Liver (tissue), 8 donors: ENCODE measurements at regions not wholly inside any gene's neighbourhood (a gene's known extent, or its start where the extent isn't known, plus 50 kb on each side); places are given as distances from the start of the nearest gene placed in this dataset.

Source experiments
- DNase-seq: peaks from one replicate; pipeline ENCODE4 v3.0.0-alpha.2; 2017; ENCODE audit warnings: low spot score
- H3K27ac ChIP-seq, 2 donors: one replicate each; pipeline ENCODE4 v1.7.0; 2013; ENCODE audit warnings: inconsistent platforms in 2 of 2, low read length in 2 of 2, control low read depth in 1 of 2, low read depth in 1 of 2, mild to moderate bottlenecking in 1 of 2
- H3K27me3 ChIP-seq, 4 donors: one replicate each; pipeline versions ENCODE4 v1.6.1 to v1.7.0; 2013; ENCODE audit warnings: low read length in 3 of 4, inconsistent platforms in 1 of 4, mild to moderate bottlenecking in 1 of 4, moderate library complexity in 1 of 4; ENCODE audit not compliant: control insufficient read depth in 4 of 4, insufficient read depth in 4 of 4
- H3K36me3 ChIP-seq, 4 donors: one replicate each; pipeline versions ENCODE4 v1.6.1 to v1.7.0; 2013; ENCODE audit warnings: low read length in 3 of 4, mild to moderate bottlenecking in 3 of 4, low read depth in 1 of 4, moderate library complexity in 1 of 4; ENCODE audit not compliant: control insufficient read depth in 4 of 4, insufficient read depth in 3 of 4
- H3K4me1 ChIP-seq, 4 donors: one replicate each; pipeline versions ENCODE4 v1.6.1 to v1.7.0; 2013; ENCODE audit warnings: low read length in 3 of 4, mild to moderate bottlenecking in 3 of 4, moderate library complexity in 1 of 4; ENCODE audit not compliant: control insufficient read depth in 4 of 4, insufficient read depth in 4 of 4
- H3K4me3 ChIP-seq, 3 donors: one replicate each; pipeline versions ENCODE4 v1.6.1 to v1.7.0; 2013; ENCODE audit warnings: low read length in 3 of 3, control low read depth in 1 of 3, low read depth in 1 of 3, mild to moderate bottlenecking in 1 of 3
- H3K9ac ChIP-seq, 2 donors: one replicate each; pipeline ENCODE4 v1.7.0; 2013; ENCODE audit warnings: low read length in 2 of 2, mild to moderate bottlenecking in 2 of 2, moderate library complexity in 2 of 2, control low read depth in 1 of 2, low read depth in 1 of 2
- H3K9me3 ChIP-seq, 4 donors: one replicate each; pipeline versions ENCODE4 v1.6.1 to v1.7.0; 2013; ENCODE audit warnings: low read length in 3 of 4; ENCODE audit not compliant: control insufficient read depth in 4 of 4
- ATF3 ChIP-seq: IDR thresholded peaks from 2 replicates; pipeline ENCODE4 v1.6.1; 2016; ENCODE audit warnings: antibody characterized with exemption
- CTCF ChIP-seq: fragments of 150-350 bp; IDR thresholded peaks from 2 replicates; pipeline ENCODE4 v1.5.1; 2017; ENCODE audit warnings: improper control_type of control experiment, low read depth, low read length; ENCODE audit not compliant: missing input control
- EGR1 ChIP-seq, 2 donors: IDR thresholded peaks; 2 replicates each; pipeline ENCODE4 v1.6.1; 2016 to 2018; ENCODE audit warnings: antibody characterized with exemption in 2 of 2, low read depth in 2 of 2
- FOXA1 ChIP-seq: IDR thresholded peaks from 2 replicates; pipeline ENCODE4 v1.6.1; 2016; ENCODE audit warnings: antibody characterized with exemption
- FOXA2 ChIP-seq: IDR thresholded peaks from 2 replicates; pipeline ENCODE4 v1.6.1; 2016; ENCODE audit warnings: antibody characterized with exemption
- GABPA ChIP-seq, 2 donors: IDR thresholded peaks in 1 of 2; conservative IDR thresholded peaks in 1 of 2; 2 replicates each; pipeline ENCODE4 v1.6.1; 2016; ENCODE audit warnings: antibody characterized with exemption in 2 of 2, mild to moderate bottlenecking in 1 of 2, moderate library complexity in 1 of 2
- HNF4A ChIP-seq, 2 donors: conservative IDR thresholded peaks; 2 replicates each; pipeline ENCODE4 v1.6.1; 2016; ENCODE audit warnings: antibody characterized with exemption in 2 of 2, mild to moderate bottlenecking in 2 of 2
- HNF4G ChIP-seq: IDR thresholded peaks from 2 replicates; pipeline ENCODE4 v1.6.1; 2016; ENCODE audit warnings: antibody characterized with exemption
- JUND ChIP-seq, 2 donors: IDR thresholded peaks; 2 replicates each; pipeline ENCODE4 v1.6.1; 2016; ENCODE audit warnings: antibody characterized with exemption in 2 of 2
- MAX ChIP-seq: IDR thresholded peaks from 2 replicates; pipeline ENCODE4 v1.6.1; 2016; ENCODE audit warnings: antibody characterized with exemption
- NR2F2 ChIP-seq: IDR thresholded peaks from 2 replicates; pipeline ENCODE4 v1.6.1; 2016; ENCODE audit warnings: antibody characterized with exemption
- RAD21 ChIP-seq, 2 donors: IDR thresholded peaks; 2 replicates each; pipeline ENCODE4 v1.6.1; 2016; ENCODE audit warnings: antibody characterized with exemption in 2 of 2, mild to moderate bottlenecking in 2 of 2
- REST ChIP-seq: IDR thresholded peaks from 2 replicates; pipeline ENCODE4 v1.6.1; 2016; ENCODE audit warnings: antibody characterized with exemption, mild to moderate bottlenecking
- RXRA ChIP-seq, 2 donors: IDR thresholded peaks; 2 replicates each; pipeline ENCODE4 v1.6.1; 2017 to 2018; ENCODE audit warnings: antibody characterized with exemption in 2 of 2, mild to moderate bottlenecking in 1 of 2
- SP1 ChIP-seq: IDR thresholded peaks from 2 replicates; pipeline ENCODE4 v1.6.1; 2018; ENCODE audit warnings: antibody characterized with exemption, mild to moderate bottlenecking
- TAF1 ChIP-seq: conservative IDR thresholded peaks from 2 replicates; pipeline ENCODE4 v1.6.1; 2016; ENCODE audit warnings: antibody characterized with exemption, mild to moderate bottlenecking
- YY1 ChIP-seq: IDR thresholded peaks from 2 replicates; pipeline ENCODE4 v1.6.1; 2016; ENCODE audit warnings: antibody characterized with exemption, mild to moderate bottlenecking
- ZBTB33 ChIP-seq: IDR thresholded peaks from 2 replicates; pipeline ENCODE4 v1.6.1; 2016; ENCODE audit warnings: antibody characterized with exemption
- WGBS: extraction: QIAGEN DNeasy Blood & Tissue Kit; methylation state at CpG from one replicate; pipeline ENCODE4 v1.1.7; 2013; 5-methylcytosine and 5-hydroxymethylcytosine counted together
- donor health status: healthy.
- donor health status: healthy.
- donor health status: healthy.
- donor health status: healthy.
- donor health status: healthy.

GRCh38 chr13:40352380-40352778, 314.1 kb downstream of the FOXO1 start (continued):
- TF ChIP-seq ZBTB33 (no peak), GABPA (IDR thresholded peaks at IDR 0.05 in 1 of 2, conservative IDR thresholded peaks at IDR 0.05 in 1 of 2) (no peak), SP1 (peak; percentile 94), HNF4A (conservative IDR thresholded peaks at IDR 0.05) (peak; percentile 32 to 60), HNF4G (peak; percentile 17)

- TF ChIP-seq JUND (IDR thresholded peaks at IDR 0.05) (no peak), FOXA2 (no peak), TAF1 (no peak), ATF3 (no peak), MAX (no peak), EGR1 (IDR thresholded peaks at IDR 0.05; ENCODE audit: low read depth in 2 of 2) (no peak), HNF4G (no peak), ZBTB33 (no peak), REST (no peak), CTCF (no peak), RAD21 (IDR thresholded peaks at IDR 0.05) (no peak), YY1 (no peak), RXRA (IDR thresholded peaks at IDR 0.05) (no peak), HNF4A (conservative IDR thresholded peaks at IDR 0.05) (no peak), FOXA1 (no peak), GABPA (IDR thresholded peaks at IDR 0.05 in 1 of 2, conservative IDR thresholded peaks at IDR 0.05 in 1 of 2) (no peak), SP1 (no peak), NR2F2 (no peak)
- WGBS = 85% methylated on average over 6 of the region's 6 CpGs
- H3K9ac ChIP-seq = no peak overlapping the region
- H3K36me3 ChIP-seq = no peaks in the 10 kb centered on the region
- peaks cover 6 to 40% (median 27%) of the 10 kb centered on the region in 4 donors for H3K4me1 ChIP-seq
- H3K27me3 ChIP-seq = no peaks in the 10 kb centered on the region
- H3K27ac ChIP-seq = peak overlapping the region in 1 of 2 donors; percentile 55
- no peak overlapping the region for H3K4me3 ChIP-seq
- no peak for DNase-seq
- no peaks in the 10 kb centered on the region for H3K9me3 ChIP-seq
These were observed 313.5 kb downstream of the FOXO1 start for GRCh38 chr13:40352802-40353562.
